Chondrocyte (in vitro differentiated cells): ENCODE measurements at regions not wholly inside any gene's neighbourhood (a gene's known extent, or its start where the extent isn't known, plus 50 kb on each side); places are given as distances from the start of the nearest gene placed in this dataset.
"Not testable (repeated sequence)": the region's sequence is repeated elsewhere in the genome, so short reads cannot be mapped to it uniquely, and the experiment has no call there.

Experiments
- DNase-seq: peaks from one replicate; pipeline ENCODE4 v3.0.0; 2021; ENCODE audit warnings: mixed read lengths, low spot score
- H3K27ac Mint-ChIP-seq: one replicate; pipeline ENCODE4 v1.8.0; 2021; ENCODE audit warnings: mild to moderate bottlenecking, moderate library complexity, mixed read lengths; ENCODE audit not compliant: unreplicated experiment
- H3K27me3 Mint-ChIP-seq: 2 replicates; pipeline ENCODE4 v1.8.0; 2021; ENCODE audit warnings: low read depth, mixed read lengths
- H3K36me3 Mint-ChIP-seq: 2 replicates; pipeline ENCODE4 v1.8.0; 2021; ENCODE audit warnings: low read depth, mixed read lengths
- H3K4me1 Mint-ChIP-seq: 2 replicates; pipeline ENCODE4 v1.8.0; 2021; ENCODE audit warnings: low read depth, mild to moderate bottlenecking, mixed read lengths
- H3K4me3 Mint-ChIP-seq: one replicate; pipeline ENCODE4 v1.8.0; 2021; ENCODE audit warnings: mild to moderate bottlenecking, moderate library complexity, mixed read lengths; ENCODE audit not compliant: unreplicated experiment
- H3K9me3 Mint-ChIP-seq: 2 replicates; pipeline ENCODE4 v1.8.0; 2021; ENCODE audit warnings: low read depth, mixed read lengths
- TF ChIP-seq, protein P1 (sequence below): fragments of 200-600 bp; sonication (generic); IDR thresholded peaks from 2 replicates; pipeline ENCODE4 v1.5.0; 2021; ENCODE audit warnings: antibody characterized with exemption, mild to moderate bottlenecking, moderate library complexity

DNA sequence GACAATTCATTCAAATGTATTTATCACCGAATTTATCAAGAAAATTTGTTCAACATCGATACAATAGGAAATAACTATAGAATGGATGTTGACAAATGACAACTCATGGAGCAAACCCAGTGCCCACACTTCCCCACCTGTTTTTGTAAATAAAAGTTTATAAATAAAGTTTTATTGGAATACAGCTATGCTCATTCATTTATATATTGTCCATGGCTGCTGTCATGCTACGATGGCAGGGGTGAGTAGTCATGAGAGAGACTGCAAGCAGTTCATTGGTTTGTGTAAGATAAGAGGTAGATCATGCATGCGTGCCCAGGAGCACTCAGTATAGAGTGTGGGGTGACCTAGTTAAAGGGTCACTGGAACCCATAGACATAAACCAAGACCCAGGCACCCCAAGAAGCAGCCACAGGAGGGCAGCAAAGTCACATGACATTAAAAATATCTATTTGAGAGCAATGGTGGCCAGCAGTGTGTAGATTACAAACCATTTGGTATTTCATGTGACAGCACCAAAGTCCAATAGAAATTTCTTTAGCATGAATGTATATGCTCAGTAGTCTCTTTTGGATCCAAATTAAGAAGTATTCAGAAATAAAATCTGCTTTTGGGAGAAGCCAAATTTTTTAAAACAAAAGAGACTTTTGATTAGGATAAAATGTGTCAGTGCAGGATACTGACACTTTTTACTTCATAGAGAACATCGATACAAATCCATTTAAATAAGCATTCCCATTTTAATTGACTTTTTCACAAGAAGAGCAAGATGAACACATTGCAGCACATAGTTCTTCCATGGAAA is 794.8 kb downstream of the MCTP2 start:
- DNase-seq, result no peak

DNA sequence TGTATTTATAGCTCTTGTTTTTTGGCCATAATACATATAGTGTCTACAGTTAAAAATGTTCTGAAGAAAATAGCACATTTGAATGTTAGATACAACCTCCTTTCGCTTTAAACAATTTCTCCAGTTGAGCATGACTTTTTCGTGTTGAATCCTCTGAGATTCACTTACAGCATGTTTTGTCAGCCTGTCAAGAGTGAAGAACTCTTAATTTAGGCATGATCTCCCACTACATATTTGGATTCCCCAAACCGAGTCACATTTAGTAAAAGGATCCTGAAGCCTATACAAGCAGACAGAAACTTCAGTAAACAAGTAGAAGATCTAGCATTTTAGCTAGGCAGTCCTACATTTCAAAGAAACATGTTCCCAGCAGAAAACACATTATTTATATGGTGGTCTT is 796.6 kb downstream of the MCTP2 start:
- TF ChIP-seq, protein P1, sequence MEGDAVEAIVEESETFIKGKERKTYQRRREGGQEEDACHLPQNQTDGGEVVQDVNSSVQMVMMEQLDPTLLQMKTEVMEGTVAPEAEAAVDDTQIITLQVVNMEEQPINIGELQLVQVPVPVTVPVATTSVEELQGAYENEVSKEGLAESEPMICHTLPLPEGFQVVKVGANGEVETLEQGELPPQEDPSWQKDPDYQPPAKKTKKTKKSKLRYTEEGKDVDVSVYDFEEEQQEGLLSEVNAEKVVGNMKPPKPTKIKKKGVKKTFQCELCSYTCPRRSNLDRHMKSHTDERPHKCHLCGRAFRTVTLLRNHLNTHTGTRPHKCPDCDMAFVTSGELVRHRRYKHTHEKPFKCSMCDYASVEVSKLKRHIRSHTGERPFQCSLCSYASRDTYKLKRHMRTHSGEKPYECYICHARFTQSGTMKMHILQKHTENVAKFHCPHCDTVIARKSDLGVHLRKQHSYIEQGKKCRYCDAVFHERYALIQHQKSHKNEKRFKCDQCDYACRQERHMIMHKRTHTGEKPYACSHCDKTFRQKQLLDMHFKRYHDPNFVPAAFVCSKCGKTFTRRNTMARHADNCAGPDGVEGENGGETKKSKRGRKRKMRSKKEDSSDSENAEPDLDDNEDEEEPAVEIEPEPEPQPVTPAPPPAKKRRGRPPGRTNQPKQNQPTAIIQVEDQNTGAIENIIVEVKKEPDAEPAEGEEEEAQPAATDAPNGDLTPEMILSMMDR, result no peak
- H3K36me3 Mint-ChIP-seq, result no peaks in the 10 kb centered on the region

More for the DNA sequence above, 794.8 kb downstream of the MCTP2 start:
- peaks cover 3% of the 10 kb centered on the region for H3K36me3 Mint-ChIP-seq
- H3K27ac Mint-ChIP-seq, result no peak overlapping the region
- no peak overlapping the region for H3K4me3 Mint-ChIP-seq
- H3K27me3 Mint-ChIP-seq, result no peaks in the 10 kb centered on the region
- TF ChIP-seq, protein P1, result peak; percentile 89
- peaks cover 17% of the 10 kb centered on the region for H3K4me1 Mint-ChIP-seq
- H3K9me3 Mint-ChIP-seq, result peaks cover 16% of the 10 kb centered on the region

DNA sequence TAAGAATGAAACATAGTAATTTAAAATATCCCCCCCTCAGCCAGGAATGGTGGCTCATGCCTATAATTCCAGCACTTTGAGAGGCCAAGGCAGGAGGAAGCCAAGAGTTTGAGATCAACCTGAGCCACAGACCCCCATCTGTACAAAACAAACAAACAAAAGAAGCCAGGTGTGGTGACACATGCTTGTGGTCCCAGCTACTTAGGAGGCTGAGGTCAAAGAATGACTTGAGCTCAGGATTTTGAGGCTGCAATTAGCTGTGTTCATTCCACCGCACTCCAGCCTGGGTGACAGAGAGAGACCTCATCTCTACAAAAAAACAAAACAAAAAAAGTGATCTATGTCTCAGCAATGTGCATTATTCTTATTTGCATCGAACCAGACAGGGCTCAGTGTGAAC is 800.8 kb downstream of the MCTP2 start:
- no peak overlapping the region for H3K4me3 Mint-ChIP-seq
- DNase-seq, result no peak
- peaks cover 16% of the 10 kb centered on the region for H3K4me1 Mint-ChIP-seq
- H3K27me3 Mint-ChIP-seq, result no peaks in the 10 kb centered on the region
- H3K9me3 Mint-ChIP-seq, result peaks cover 6% of the 10 kb centered on the region
- H3K36me3 Mint-ChIP-seq, result no peaks in the 10 kb centered on the region
- H3K27ac Mint-ChIP-seq, result no peak overlapping the region
- TF ChIP-seq, protein P1, result no peak

More for the DNA sequence above, 796.6 kb downstream of the MCTP2 start:
- peaks cover 6% of the 10 kb centered on the region for H3K9me3 Mint-ChIP-seq
- no peak overlapping the region for H3K27ac Mint-ChIP-seq
- peaks cover 20% of the 10 kb centered on the region for H3K4me1 Mint-ChIP-seq
- H3K27me3 Mint-ChIP-seq, result no peaks in the 10 kb centered on the region
- no peak overlapping the region for H3K4me3 Mint-ChIP-seq
- DNase-seq, result no peak

DNA sequence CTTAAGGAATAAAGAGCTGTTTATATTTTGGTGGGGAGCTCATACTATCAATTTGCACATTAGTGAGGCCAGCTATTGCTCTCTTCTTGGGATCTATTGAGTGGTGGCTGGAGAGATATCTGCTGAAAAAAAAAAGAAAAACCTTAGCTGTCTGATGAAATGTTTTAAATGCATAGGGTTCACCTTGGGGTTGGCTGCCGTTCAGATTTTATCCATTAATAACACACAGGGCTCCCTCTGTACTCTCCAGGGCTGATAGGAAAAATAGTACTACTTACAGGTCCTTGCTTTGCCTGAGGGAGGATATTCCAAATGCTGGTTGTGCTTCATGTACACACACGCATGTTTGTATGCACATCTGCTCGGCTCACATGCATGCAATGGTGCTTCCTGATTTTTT is 803.7 kb downstream of the MCTP2 start:
- H3K4me3 Mint-ChIP-seq, result no peak overlapping the region
- peaks cover 3% of the 10 kb centered on the region for H3K36me3 Mint-ChIP-seq
- H3K9me3 Mint-ChIP-seq, result peaks cover 14% of the 10 kb centered on the region
- no peak for DNase-seq
- TF ChIP-seq, protein P1, result no peak
- H3K4me1 Mint-ChIP-seq, result peaks cover 7% of the 10 kb centered on the region
- no peaks in the 10 kb centered on the region for H3K27me3 Mint-ChIP-seq
- no peak overlapping the region for H3K27ac Mint-ChIP-seq

DNA sequence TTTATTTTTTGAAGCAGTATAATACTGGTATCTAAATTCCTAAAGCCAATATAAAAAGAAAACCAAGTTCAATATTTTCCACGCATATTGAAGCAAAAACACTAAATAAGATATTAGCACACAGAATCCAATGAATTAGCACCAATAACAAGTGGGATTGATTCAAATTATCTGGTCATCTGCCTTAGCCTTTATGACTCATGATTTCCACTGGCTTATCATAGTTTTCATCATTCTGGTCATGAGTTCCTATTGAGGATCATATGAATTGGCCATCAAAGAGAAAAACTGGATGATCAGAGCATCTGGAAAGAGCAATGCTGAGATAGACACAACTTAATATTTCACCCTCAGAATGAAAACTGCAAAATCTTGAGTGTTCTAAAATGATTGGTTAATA is 809.9 kb downstream of the MCTP2 start:
- TF ChIP-seq, protein P1, result no peak
- Mint-ChIP-seq H3K9me3 (peaks cover 8% of the 10 kb centered on the region), H3K4me3 (no peak overlapping the region), H3K27me3 (no peaks in the 10 kb centered on the region), H3K36me3 (peaks cover 3% of the 10 kb centered on the region), H3K4me1 (peaks cover 20% of the 10 kb centered on the region), H3K27ac (no peak overlapping the region)
- no peak for DNase-seq

DNA sequence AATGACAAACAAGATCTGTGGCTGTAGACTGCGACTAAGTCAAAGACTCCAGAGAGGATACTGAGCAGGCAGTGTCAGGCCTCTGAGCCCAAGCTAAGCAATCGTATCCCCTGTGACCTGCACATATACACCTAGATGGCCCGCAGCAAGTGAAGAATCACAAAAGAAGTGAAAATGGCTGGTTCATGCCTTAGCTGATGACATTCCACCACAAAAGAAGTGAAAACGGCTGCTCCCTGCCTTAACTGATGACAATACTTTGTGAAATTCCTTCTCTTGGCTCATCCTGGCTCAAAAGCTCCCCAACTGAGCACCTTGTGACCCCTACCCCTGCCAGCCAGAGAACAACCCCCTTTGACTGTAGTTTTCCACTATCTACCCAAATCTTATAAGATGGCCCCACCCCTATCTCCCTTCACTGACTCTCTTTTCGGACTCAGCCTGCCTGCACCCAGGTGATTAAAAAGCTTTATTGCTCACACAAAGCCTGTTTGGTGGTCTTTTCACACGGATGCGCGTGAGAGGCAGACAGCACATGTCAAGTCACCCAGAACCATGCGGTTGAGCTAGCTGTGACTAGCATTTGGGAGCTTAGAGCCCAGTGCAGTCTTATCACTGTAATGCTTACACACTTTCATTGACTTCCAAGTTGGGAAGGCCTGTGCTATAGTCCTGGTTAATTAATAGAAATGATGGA is 812.0 kb downstream of the MCTP2 start:
- peaks cover 15% of the 10 kb centered on the region for H3K9me3 Mint-ChIP-seq
- H3K27ac Mint-ChIP-seq, result not testable (repeated sequence)

More for the DNA sequence above, 812.0 kb downstream of the MCTP2 start:
- H3K36me3 Mint-ChIP-seq, DNase-seq, H3K27me3 Mint-ChIP-seq, H3K4me3 Mint-ChIP-seq: not testable (repeated sequence)
- peaks cover 20% of the 10 kb centered on the region for H3K4me1 Mint-ChIP-seq
